HepG2 (cell line): ENCODE measurements at regions not wholly inside any gene's neighbourhood (a gene's known extent, or its start where the extent isn't known, plus 50 kb on each side); places are given as distances from the start of the nearest gene placed in this dataset.
"Not testable (repeated sequence)": the region's sequence is repeated elsewhere in the genome, so short reads cannot be mapped to it uniquely, and the experiment has no call there.

Experiments used
- CTCF ChIP-seq: sonication (generic); formaldehyde crosslinking; IDR thresholded peaks from 2 replicates; pipeline ENCODE4 v1.5.0; 2020; ENCODE audit warnings: mild to moderate bottlenecking, missing genetic modification reagents, moderate library complexity
- EZH2 ChIP-seq: conservative IDR thresholded peaks from 2 replicates; pipeline ENCODE4 v1.6.1; 2012; ENCODE audit warnings: mild to moderate bottlenecking, low read depth, low read length, moderate library complexity
- FOXK1 ChIP-seq: sonication (generic); formaldehyde crosslinking; IDR thresholded peaks from 2 replicates; pipeline ENCODE4 v1.4.0; 2020; ENCODE audit warnings: low read depth, missing genetic modification reagents, borderline replicate concordance
- GPN1 ChIP-seq: sonication (generic); formaldehyde crosslinking; IDR thresholded peaks from 2 replicates; pipeline ENCODE4 v1.5.1; 2020; ENCODE audit warnings: missing genetic modification reagents, borderline replicate concordance
- MAFF ChIP-seq: IDR thresholded peaks from 2 replicates; pipeline ENCODE4 v1.6.1; 2011; ENCODE audit warnings: low read depth, low read length, improper control_type of control experiment
- MED1 ChIP-seq: sonication (generic); formaldehyde crosslinking; IDR thresholded peaks from 2 replicates; pipeline ENCODE4 v1.4.0; 2020; ENCODE audit warnings: missing genetic modification reagents
- MXI1 ChIP-seq: IDR thresholded peaks from 3 replicates; pipeline ENCODE4 v1.6.1; 2012; ENCODE audit warnings: low read depth, low read length, inconsistent platforms, borderline replicate concordance
- PATZ1 ChIP-seq: sonication (generic); formaldehyde crosslinking; IDR thresholded peaks from 2 replicates; pipeline ENCODE4 v1.4.0; 2020; ENCODE audit warnings: missing genetic modification reagents
- SIN3A ChIP-seq: IDR thresholded peaks from 2 replicates; pipeline ENCODE4 v1.6.1; 2011; ENCODE audit warnings: low read depth, mild to moderate bottlenecking, control low read depth, low read length, borderline replicate concordance
- ZNF7 ChIP-seq: IDR thresholded peaks from 2 replicates; pipeline ENCODE4 v1.6.1; 2016; ENCODE audit warnings: missing biosample characterization, missing genetic modification reagents
- ZSCAN9 ChIP-seq: IDR thresholded peaks from 2 replicates; pipeline ENCODE4 v1.6.1; 2016; ENCODE audit warnings: borderline replicate concordance

- TF ChIP-seq ZSCAN9 (CRISPR knock-in tag); PATZ1 (CRISPR knock-in tag); CTCF (CRISPR knock-in tag); MAFF; MED1 (CRISPR knock-in tag); FOXK1 (CRISPR knock-in tag); ZNF7 (CRISPR knock-in tag); EZH2; GPN1 (CRISPR knock-in tag); SIN3A; MXI1: not testable (repeated sequence)
Measured at GRCh38 chr9:73087876-73088275, 63.8 kb upstream of the ANXA1 start.
